GM12892 (cell line): ENCODE measurements at regions not wholly inside any gene's neighbourhood (a gene's known extent, or its start where the extent isn't known, plus 50 kb on each side); places are given as distances from the start of the nearest gene placed in this dataset.

Experiments used
- POLR2A ChIP-seq: IDR thresholded peaks from 2 replicates; pipeline ENCODE4 v1.6.1; 2011; ENCODE audit warnings: low read depth, low read length, control low read depth
- POLR2AphosphoS5 ChIP-seq: IDR thresholded peaks from 2 replicates; pipeline ENCODE4 v1.6.1; 2011; ENCODE audit warnings: low read depth, low read length, control low read depth

DNA sequence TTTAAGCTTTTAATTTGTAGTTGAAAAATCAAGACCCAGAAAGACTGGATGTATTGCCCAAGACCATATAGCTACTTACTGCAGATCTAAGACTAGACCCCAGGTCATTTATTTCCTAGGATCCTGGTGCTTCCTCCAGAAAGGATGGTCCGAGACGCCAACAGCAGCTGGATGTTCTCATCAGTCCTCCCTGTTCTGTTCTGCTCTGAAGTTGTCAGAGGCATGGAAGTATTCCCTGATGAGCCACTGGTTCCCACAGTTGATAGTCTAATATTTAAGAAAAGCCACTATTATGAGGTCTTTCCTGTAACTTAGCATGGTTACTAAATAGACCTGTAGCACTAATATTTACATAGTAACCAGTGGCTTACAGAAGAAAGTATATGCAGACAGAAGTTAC is 393.5 kb downstream of the MTX2 start:
- no peak for TF ChIP-seq POLR2A
- TF ChIP-seq POLR2AphosphoS5, result no peak
